GM12891 (cell line): ENCODE measurements at regions not wholly inside any gene's neighbourhood (a gene's known extent, or its start where the extent isn't known, plus 50 kb on each side); places are given as distances from the start of the nearest gene placed in this dataset.

Experiments used
- DNase-seq: peaks from one replicate; pipeline ENCODE4 v3.0.0; 2011; ENCODE audit warnings: low spot score; ENCODE audit not compliant: insufficient read length
- FAIRE-seq: peaks from 2 replicates; lab custom pipeline; 2011; peaks lifted over from hg19 to GRCh38; lab: Jason Lieb, UNC
- PAX5 ChIP-seq: IDR thresholded peaks from 2 replicates; pipeline ENCODE4 v1.6.1; 2011; ENCODE audit warnings: low read length, moderate library complexity, mild to moderate bottlenecking; ENCODE audit not compliant: insufficient read depth, severe bottlenecking
- POLR2A ChIP-seq: IDR thresholded peaks from 2 replicates; pipeline ENCODE4 v1.6.1; 2011; ENCODE audit warnings: low read depth, low read length, control low read depth
- POLR2AphosphoS5 ChIP-seq: IDR thresholded peaks from 2 replicates; pipeline ENCODE4 v1.6.1; 2011; ENCODE audit warnings: low read depth, low read length, control low read depth
- POU2F2 ChIP-seq: IDR thresholded peaks from 2 replicates; pipeline ENCODE4 v1.6.1; 2011; ENCODE audit warnings: low read depth, mild to moderate bottlenecking, control low read depth, low read length, moderate library complexity
- SPI1 ChIP-seq: IDR thresholded peaks from 2 replicates; pipeline ENCODE4 v1.6.1; 2011; ENCODE audit warnings: low read depth, low read length, control low read depth
- TAF1 ChIP-seq: IDR thresholded peaks from 2 replicates; pipeline ENCODE4 v1.6.1; 2011; ENCODE audit warnings: low read depth, low read length, control low read depth

DNA sequence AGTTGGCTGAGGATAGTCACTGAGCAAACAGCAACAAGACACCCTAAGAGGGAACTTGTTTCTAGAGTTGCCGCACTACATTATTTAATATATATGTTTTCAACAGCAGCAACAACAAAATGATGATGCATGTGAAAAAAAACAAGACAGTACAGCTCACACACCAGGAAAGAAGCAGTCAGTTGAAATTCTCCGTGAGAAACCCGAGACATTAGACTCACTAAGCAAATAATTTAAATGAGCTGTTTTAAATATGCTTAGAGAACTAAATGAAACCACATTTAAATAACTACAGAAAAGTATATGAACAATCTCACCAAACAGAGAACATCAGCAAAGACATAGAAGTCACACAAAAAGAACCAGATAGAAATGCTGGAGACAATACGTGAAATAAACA is 426.3 kb upstream of the PFKP start:
- FAIRE-seq, result no peak
- no peak for DNase-seq
- TF ChIP-seq POU2F2, result no peak
- TF ChIP-seq SPI1, result no peak
- no peak for TF ChIP-seq POLR2A
- TF ChIP-seq TAF1, result no peak
- no peak for TF ChIP-seq PAX5
- TF ChIP-seq POLR2AphosphoS5, result no peak

DNA sequence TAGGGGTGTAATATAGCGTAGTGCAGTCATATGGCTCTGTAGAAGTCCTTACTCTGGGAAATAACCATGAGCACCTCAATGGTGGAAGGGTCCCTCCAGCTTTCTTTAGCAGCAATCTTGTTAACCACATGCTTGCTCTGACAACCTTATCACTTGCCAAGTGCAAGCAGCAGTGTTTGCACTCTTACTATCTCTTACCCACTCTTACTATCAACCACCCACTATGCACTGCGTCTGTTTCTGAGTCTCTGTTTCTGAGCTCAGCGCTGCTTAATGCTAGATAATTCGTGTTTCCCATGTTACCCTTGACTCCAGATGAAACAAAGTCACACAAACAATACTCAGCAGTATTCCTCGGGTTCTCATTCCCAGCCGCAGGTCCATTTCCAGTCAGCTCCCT is 433.7 kb upstream of the PFKP start:
- TF ChIP-seq POU2F2 (no peak), POLR2A (no peak), PAX5 (no peak), TAF1 (no peak), SPI1 (no peak), POLR2AphosphoS5 (no peak)
- no peak for DNase-seq
- FAIRE-seq, result no peak

DNA sequence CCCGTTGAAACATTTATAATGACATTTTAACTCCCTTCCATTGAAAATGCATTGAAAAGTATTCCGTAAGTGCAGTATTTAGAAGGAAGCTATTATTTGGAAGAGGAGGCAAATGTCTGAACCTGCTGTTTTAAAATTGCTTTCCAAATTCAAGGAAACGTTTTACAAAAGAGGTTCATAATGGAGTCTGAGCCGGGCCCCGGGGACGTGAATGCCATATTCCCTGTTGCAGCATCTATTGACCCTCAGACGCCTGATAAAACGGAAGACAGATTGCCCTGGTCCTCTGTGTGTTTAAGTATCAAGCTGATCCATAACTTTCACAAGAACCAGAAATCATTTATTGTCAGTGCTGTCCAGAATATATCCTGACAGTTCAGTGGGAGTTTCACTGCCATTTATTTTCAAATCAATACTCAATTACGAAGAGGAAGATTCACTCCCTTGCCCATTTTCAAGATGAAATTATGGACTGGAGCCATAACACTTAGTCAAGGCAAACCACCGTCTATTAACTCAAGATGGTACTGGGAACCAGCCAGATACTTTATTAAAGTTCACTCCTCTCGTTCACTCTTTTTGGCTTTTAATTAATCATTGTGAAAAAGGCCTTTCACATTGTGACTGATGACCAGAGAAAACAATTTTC is 435.7 kb upstream of the PFKP start:
- FAIRE-seq, result no peak
- no peak for DNase-seq
- no peak for TF ChIP-seq SPI1
- TF ChIP-seq PAX5, result no peak
- no peak for TF ChIP-seq POLR2A
- TF ChIP-seq POU2F2, result no peak
- no peak for TF ChIP-seq TAF1

DNA sequence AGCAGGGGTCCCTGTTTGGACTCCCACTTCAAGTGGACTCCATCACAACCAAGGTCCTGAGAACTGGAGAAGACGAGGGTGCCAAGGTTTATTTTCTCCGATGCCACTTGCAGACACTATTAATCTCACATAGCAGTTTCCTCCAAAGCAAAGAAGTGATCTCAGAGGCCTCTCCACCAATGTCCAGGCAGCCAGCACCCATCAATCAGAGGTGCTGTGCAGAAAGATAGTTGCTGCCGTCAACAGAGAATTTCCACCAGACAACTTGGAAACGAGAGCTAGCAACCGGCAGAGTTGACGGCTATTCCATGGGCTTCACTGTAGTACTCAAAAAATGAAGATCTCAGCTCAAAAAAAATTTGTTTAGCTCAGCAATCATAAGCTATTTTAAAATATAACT is 438.6 kb upstream of the PFKP start:
- FAIRE-seq, result no peak
- TF ChIP-seq POLR2AphosphoS5 (no peak), TAF1 (no peak), SPI1 (no peak), POLR2A (no peak), POU2F2 (no peak), PAX5 (no peak)
- DNase-seq, result no peak

DNA sequence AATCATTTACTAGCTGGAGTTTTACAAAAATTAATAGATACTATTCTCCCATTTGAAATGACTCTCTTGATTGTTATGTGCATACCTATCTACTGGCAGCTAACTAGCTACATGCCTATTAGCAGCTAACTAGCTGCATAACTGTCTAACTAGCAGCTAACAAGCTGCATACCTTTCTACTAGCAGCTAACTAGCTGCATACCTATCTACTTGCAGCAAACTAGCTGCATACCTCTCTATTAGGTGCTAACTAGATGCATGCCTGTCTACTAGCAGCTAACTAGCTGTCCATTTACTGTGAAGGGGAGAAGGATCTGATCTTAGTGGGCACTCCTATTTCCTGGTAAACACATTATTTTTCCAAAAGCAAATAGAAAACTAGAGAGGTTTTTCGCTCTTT is 439.4 kb upstream of the PFKP start:
- TF ChIP-seq TAF1 (no peak), POU2F2 (no peak), SPI1 (no peak), POLR2AphosphoS5 (no peak)
- FAIRE-seq (no peak), DNase-seq (no peak)

DNA sequence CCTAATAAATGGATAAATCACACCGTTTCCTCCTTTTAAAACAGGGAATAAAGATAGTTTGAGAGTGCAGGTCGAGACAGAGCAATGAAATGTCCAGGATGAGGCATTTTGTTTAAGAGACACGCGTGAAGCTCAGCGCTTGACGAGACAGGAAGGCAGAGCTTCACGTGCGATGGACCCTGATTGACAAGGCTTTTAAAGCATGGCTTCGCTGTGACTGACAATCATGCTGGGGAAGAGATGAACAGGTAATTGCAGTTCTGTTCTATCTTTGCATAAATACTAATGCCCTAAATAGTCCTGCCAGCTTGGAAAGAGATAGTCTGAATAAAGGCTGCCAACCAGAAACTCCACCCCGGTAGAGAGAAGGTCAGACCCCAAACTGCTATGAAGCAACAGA is 442.3 kb upstream of the PFKP start:
- FAIRE-seq, result no peak
- no peak for TF ChIP-seq PAX5
- no peak for TF ChIP-seq POU2F2
- TF ChIP-seq POLR2A, result no peak
- no peak for TF ChIP-seq TAF1
- no peak for TF ChIP-seq POLR2AphosphoS5
- no peak for TF ChIP-seq SPI1
- no peak for DNase-seq

DNA sequence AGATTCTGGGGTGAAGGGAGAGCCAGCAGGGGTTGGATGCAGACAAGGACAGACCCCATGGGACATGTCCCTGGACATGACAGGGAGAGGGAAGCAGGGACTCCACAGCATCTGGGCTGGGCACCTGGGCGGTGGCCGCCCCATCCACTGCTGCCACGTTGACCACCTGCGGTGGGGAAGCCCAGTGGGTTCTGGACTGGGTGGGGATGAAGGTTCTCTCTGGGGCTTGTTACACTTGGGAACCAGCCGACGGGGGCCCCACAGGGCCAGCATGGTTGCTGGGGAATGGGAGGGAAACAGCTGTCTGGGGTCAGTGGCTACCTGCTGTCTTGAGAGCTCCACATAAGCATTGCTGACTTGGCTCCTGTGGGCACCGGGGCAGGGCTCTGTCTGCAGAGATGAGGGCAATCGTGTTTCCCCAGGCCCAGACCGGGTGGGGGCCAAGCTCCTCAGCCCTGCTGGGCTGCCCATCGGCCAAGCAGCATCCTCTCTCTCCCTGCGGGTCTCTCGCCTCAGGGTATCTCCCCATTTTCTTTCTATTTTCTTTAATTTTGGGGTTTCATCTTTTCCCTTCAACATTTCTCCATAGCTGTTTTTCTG is 443.6 kb upstream of the PFKP start:
- TF ChIP-seq SPI1, result no peak
- no peak for TF ChIP-seq PAX5
- no peak for TF ChIP-seq POLR2AphosphoS5
- TF ChIP-seq POLR2A, result no peak
- no peak for TF ChIP-seq POU2F2
- no peak for TF ChIP-seq TAF1
- FAIRE-seq (no peak), DNase-seq (no peak)

DNA sequence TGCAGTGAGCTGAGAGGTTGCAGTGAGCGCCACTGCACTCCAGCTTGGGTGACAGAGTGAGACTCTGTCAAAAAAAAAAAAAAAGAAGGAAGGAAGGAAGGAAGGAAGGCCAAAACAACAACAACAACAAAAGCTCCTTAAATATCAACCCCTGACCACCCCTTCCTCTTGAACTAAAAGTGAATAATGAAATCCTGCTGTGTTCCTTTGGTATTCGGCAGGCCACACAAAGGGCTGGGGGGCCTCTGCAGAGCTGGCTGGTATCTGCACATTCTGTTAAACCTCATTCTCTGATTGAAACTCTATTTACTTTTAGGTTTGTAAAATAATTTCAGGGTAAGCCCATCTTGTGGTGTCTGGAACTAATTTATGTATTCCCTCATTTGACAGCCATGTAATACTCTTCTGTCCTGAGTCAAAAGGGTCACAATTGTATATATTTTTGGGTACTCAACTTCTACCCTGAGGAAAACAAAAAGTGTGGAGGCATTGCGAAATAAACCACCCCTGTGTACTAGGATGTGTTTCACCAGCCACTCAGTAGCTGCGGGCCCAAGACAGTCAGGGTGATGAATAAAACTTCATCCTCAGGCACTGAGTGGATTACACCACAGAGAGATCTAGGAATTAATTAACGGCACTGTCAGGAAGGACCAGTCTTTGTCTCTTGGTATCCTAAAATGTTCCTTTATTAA is 446.4 kb upstream of the PFKP start:
- DNase-seq, result no peak
- FAIRE-seq, result no peak
- no peak for TF ChIP-seq POLR2A
- no peak for TF ChIP-seq POU2F2
- TF ChIP-seq TAF1, result no peak
- no peak for TF ChIP-seq SPI1
- TF ChIP-seq POLR2AphosphoS5, result no peak
- TF ChIP-seq PAX5, result no peak

DNA sequence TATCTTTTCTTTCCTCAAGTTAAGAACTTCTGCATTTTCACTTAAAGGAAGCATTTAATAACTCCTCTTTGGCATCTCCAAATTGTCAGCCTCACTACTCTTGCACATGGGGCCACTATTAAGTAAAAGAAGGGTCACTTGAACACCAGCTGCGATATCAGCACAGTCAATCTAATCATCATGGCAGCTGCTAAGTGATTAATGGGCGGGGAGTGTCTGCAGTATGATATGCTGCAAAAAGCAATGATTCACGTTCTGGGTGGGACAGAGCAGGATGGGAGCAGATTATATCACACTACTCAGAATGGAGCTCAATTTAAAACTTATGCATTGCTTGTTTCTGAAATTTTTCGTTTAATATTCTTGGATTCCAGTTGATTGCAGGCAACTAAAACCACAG is 447.4 kb upstream of the PFKP start:
- FAIRE-seq (no peak), DNase-seq (no peak)
- TF ChIP-seq SPI1 (no peak), PAX5 (no peak), POLR2AphosphoS5 (no peak), TAF1 (no peak), POU2F2 (no peak), POLR2A (no peak)

DNA sequence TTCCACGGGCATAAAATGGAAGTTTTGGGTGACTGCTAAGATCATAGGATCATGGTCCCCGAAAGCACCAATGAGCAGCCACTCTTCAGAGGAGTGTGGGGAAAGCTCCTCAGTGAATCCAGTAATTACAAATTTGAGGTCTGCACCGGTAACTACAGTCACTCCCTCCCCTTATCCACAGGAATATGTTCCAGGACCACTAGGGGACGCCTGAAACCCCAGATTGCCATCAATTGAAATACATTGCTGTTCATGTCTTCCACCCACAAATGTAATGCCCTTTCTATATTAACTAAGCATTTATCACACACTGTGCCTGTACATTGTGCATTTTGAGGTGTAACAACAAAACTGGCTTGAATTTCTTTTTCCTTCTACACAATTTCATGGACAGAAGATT is 447.9 kb upstream of the PFKP start:
- no peak for TF ChIP-seq PAX5
- no peak for TF ChIP-seq TAF1
- no peak for TF ChIP-seq POLR2A
- TF ChIP-seq POU2F2, result no peak
- no peak for TF ChIP-seq SPI1
- no peak for TF ChIP-seq POLR2AphosphoS5
- DNase-seq, result no peak

More for the DNA sequence above, 447.9 kb upstream of the PFKP start:
- no peak for FAIRE-seq
